Upper lobe of right lung (tissue), 1 donor: ENCODE measurements at regions not wholly inside any gene's neighbourhood (a gene's known extent, or its start where the extent isn't known, plus 50 kb on each side); places are given as distances from the start of the nearest gene placed in this dataset.

Experiments
- ATAC-seq: fragments of 200-7000 bp; cut with Tn5 transposase; one replicate; pipeline ENCODE4 v1.9.1; 2020; ENCODE audit warnings: mild to moderate bottlenecking, moderate library complexity
- DNase-seq: peaks from one replicate; pipeline ENCODE4 v3.0.0-alpha.2; 2020
- H3K27ac ChIP-seq: fragments of 200-600 bp; one replicate; pipeline ENCODE4 v1.8.0; 2022
- H3K27me3 ChIP-seq: fragments of 200-600 bp; one replicate; pipeline ENCODE4 v1.8.0; 2022; ENCODE audit warnings: mild to moderate bottlenecking
- H3K36me3 ChIP-seq: fragments of 200-600 bp; one replicate; pipeline ENCODE4 v1.8.0; 2022
- H3K4me1 ChIP-seq: fragments of 200-600 bp; one replicate; pipeline ENCODE4 v1.8.0; 2022
- H3K4me3 ChIP-seq: fragments of 200-600 bp; one replicate; pipeline ENCODE4 v1.8.0; 2022; ENCODE audit warnings: mild to moderate bottlenecking
- H3K9me3 ChIP-seq: fragments of 200-600 bp; one replicate; pipeline ENCODE4 v1.8.0; 2022
- CTCF ChIP-seq: fragments of 200-600 bp; IDR thresholded peaks from one replicate; pipeline ENCODE4 v1.8.0; 2022; ENCODE audit warnings: antibody characterized with exemption
- intact Hi-C: fragments of 100-400 bp; cut with DNase I; formaldehyde crosslinking; loops from one replicate; pipeline ENCODE4 v1.11.0; 2022
- donor health status: DM: no; HTN: yes; CAD: no; lungs with severe emphysema.

GRCh38 chrX:97850911-97851310 lies 967.2 kb downstream of the RPA4 start:
- Histone ChIP-seq H3K27me3 (no peaks in the 10 kb centered on the region), H3K36me3 (no peaks in the 10 kb centered on the region), H3K4me3 (no peak overlapping the region), H3K27ac (no peak overlapping the region), H3K4me1 (no peaks in the 10 kb centered on the region), H3K9me3 (no peaks in the 10 kb centered on the region)
- ATAC-seq: no peak
- no peak for TF ChIP-seq CTCF
- no peak for DNase-seq
- intact Hi-C loops: no loop called here

- Histone ChIP-seq H3K9me3 (no peaks in the 10 kb centered on the region), H3K4me3 (no peak overlapping the region), H3K27ac (no peak overlapping the region), H3K27me3 (no peaks in the 10 kb centered on the region), H3K36me3 (no peaks in the 10 kb centered on the region), H3K4me1 (no peaks in the 10 kb centered on the region)
- DNase-seq: no peak
- intact Hi-C loops: no loop called here
- TF ChIP-seq CTCF: no peak
- ATAC-seq: no peak
These were observed 970.4 kb downstream of the RPA4 start for GRCh38 chrX:97854086-97854485.

- ATAC-seq: no peak
- Histone ChIP-seq H3K4me3 (no peak overlapping the region), H3K36me3 (no peaks in the 10 kb centered on the region), H3K9me3 (no peaks in the 10 kb centered on the region), H3K4me1 (no peaks in the 10 kb centered on the region), H3K27ac (no peak overlapping the region), H3K27me3 (no peaks in the 10 kb centered on the region)
- no peak for DNase-seq
- intact Hi-C loops: no loop called here
- TF ChIP-seq CTCF: no peak
These were observed 974.9 kb downstream of the RPA4 start for GRCh38 chrX:97858592-97858991.

GRCh38 chrX:97860226-97860625 lies 976.5 kb downstream of the RPA4 start:
- TF ChIP-seq CTCF: no peak
- Histone ChIP-seq H3K4me3 (no peak overlapping the region), H3K9me3 (no peaks in the 10 kb centered on the region), H3K27me3 (no peaks in the 10 kb centered on the region), H3K27ac (no peak overlapping the region), H3K4me1 (no peaks in the 10 kb centered on the region), H3K36me3 (no peaks in the 10 kb centered on the region)
- DNase-seq: no peak
- ATAC-seq: no peak
- intact Hi-C loops: no loop called here

- H3K4me1 ChIP-seq: no peaks in the 10 kb centered on the region
- no peaks in the 10 kb centered on the region for H3K27me3 ChIP-seq
- DNase-seq: no peak
- intact Hi-C loops: no loop called here
- H3K27ac ChIP-seq: no peak overlapping the region
- H3K9me3 ChIP-seq: no peaks in the 10 kb centered on the region
- no peak overlapping the region for H3K4me3 ChIP-seq
- TF ChIP-seq CTCF: no peak
- H3K36me3 ChIP-seq: no peaks in the 10 kb centered on the region
- no peak for ATAC-seq
These were observed 979.6 kb downstream of the RPA4 start for GRCh38 chrX:97863261-97863660.

GRCh38 chrX:97867266-97867665 lies 983.6 kb downstream of the RPA4 start:
- no peaks in the 10 kb centered on the region for H3K4me1 ChIP-seq
- no peak for ATAC-seq
- no peaks in the 10 kb centered on the region for H3K36me3 ChIP-seq
- no peaks in the 10 kb centered on the region for H3K9me3 ChIP-seq
- no peak overlapping the region for H3K27ac ChIP-seq
- no peaks in the 10 kb centered on the region for H3K27me3 ChIP-seq
- intact Hi-C loops: no loop called here
- no peak overlapping the region for H3K4me3 ChIP-seq
- no peak for DNase-seq
- no peak for TF ChIP-seq CTCF
